HepG2 (cell line): ENCODE measurements at regions not wholly inside any gene's neighbourhood (a gene's known extent, or its start where the extent isn't known, plus 50 kb on each side); places are given as distances from the start of the nearest gene placed in this dataset.

Experiments
- ATAC-seq: fragments of 200-7000 bp; cut with Tn5 transposase; 3 replicates; pipeline ENCODE4 v1.9.1; 2020; ENCODE audit warnings: mild to moderate bottlenecking, moderate library complexity
- BruUV-seq: library from RNA; stranded (reverse); fragments of 400-500 nt; replicated peaks from 2 replicates; lab custom pipeline; 2021; lab: Mats Ljungman, UMichigan
- CTCF ChIA-PET: fragments of 300-600 bp; formaldehyde crosslinking; extraction: SDS; loops from one replicate; lab custom pipeline; 2021; ENCODE audit warnings: low total read pairs, inconsistent platforms, low intra/inter-chr PET ratio; lab: Yijun Ruan, JAX
- POLR2A ChIA-PET: fragments of 350-600 bp; sonication (Branson Sonifier 250); formaldehyde crosslinking; loops from one replicate; lab custom pipeline; 2020; ENCODE audit warnings: antibody characterized with exemption, inconsistent platforms; lab: Yijun Ruan, JAX
- DNase-seq: peaks from one replicate; pipeline ENCODE4 v3.0.0-alpha.2; 2015; ENCODE audit warnings: low spot score
- FAIRE-seq: peaks from 3 replicates; lab custom pipeline; 2011; peaks lifted over from hg19 to GRCh38; lab: Jason Lieb, UNC
- H2AFZ ChIP-seq: one replicate; pipeline ENCODE4 v1.6.1; 2011; ENCODE audit warnings: low read length, inconsistent platforms
- H3K27ac ChIP-seq: fragments of 300-600 bp; 3 replicates; pipeline ENCODE4 v1.8.0; 2011; ENCODE audit warnings: mixed run types, mild to moderate bottlenecking, mixed read lengths, low read length, inconsistent platforms; ENCODE audit not compliant: insufficient read depth; ENCODE audit errors: extremely low read length
- H3K27me3 ChIP-seq, 2 experiments: fragments of 200-600 bp in 1 of 2; 2 replicates in 1 of 2; 3 replicates in 1 of 2; pipeline versions ENCODE4 v1.6.0 to v1.8.0; 2011; ENCODE audit warnings: low read length in 2 of 2, mild to moderate bottlenecking in 2 of 2, moderate library complexity in 2 of 2, inconsistent platforms in 1 of 2; ENCODE audit not compliant: insufficient read depth in 2 of 2, control insufficient read depth in 1 of 2
- H3K36me3 ChIP-seq, 2 experiments: fragments of 200-600 bp in 1 of 2; replicated peaks in 1 of 2; 2 replicates in 1 of 2; 3 replicates in 1 of 2; pipeline versions ENCODE4 v1.5.1 to v1.8.0; 2011; ENCODE audit warnings: low read length in 2 of 2, inconsistent platforms in 1 of 2; ENCODE audit not compliant: insufficient read depth in 2 of 2, control insufficient read depth in 1 of 2
- H3K4me1 ChIP-seq: 2 replicates; pipeline ENCODE4 v1.5.1; 2012; ENCODE audit warnings: low read length, inconsistent platforms; ENCODE audit not compliant: insufficient read depth
- H3K4me2 ChIP-seq: 2 replicates; pipeline ENCODE4 v1.6.0; 2011; ENCODE audit warnings: low read depth, low read length, inconsistent platforms
- H3K4me3 ChIP-seq, 3 experiments: fragments of 200-600 bp in 1 of 3; sonication (generic), shearing (Covaris generic) in 1 of 3; replicated peaks in 1 of 3; 2 replicates each; pipeline ENCODE4 v1.5.1; 2011 to 2016; ENCODE audit warnings: low read length in 3 of 3, inconsistent platforms in 2 of 3, low read depth in 2 of 3, mild to moderate bottlenecking in 2 of 3, control low read depth in 1 of 3, mixed read lengths in 1 of 3; ENCODE audit not compliant: insufficient read depth in 1 of 3
- H3K79me2 ChIP-seq: one replicate; pipeline ENCODE4 v1.6.1; 2011; ENCODE audit warnings: low read length, inconsistent platforms; ENCODE audit not compliant: insufficient read depth
- H3K9ac ChIP-seq: 2 replicates; pipeline ENCODE4 v1.6.0; 2011; ENCODE audit warnings: mild to moderate bottlenecking, low read depth, low read length, inconsistent platforms; ENCODE audit not compliant: insufficient read depth
- H3K9me3 ChIP-seq: 2 replicates; pipeline ENCODE4 v1.5.1; 2012; ENCODE audit warnings: mild to moderate bottlenecking, low read length
- H4K20me1 ChIP-seq: 2 replicates; pipeline ENCODE4 v1.6.0; 2011; ENCODE audit warnings: inconsistent platforms, mild to moderate bottlenecking, low read length, moderate library complexity; ENCODE audit not compliant: insufficient read depth
- ARID2 ChIP-seq: sonication (generic); formaldehyde crosslinking; IDR thresholded peaks from 2 replicates; pipeline ENCODE4 v1.8.1; 2022; ENCODE audit warnings: mild to moderate bottlenecking, missing genetic modification reagents, borderline replicate concordance
- ATF7 ChIP-seq, 2 experiments: fragments of 450-650 bp in 1 of 2; sonication (generic) in 1 of 2; formaldehyde crosslinking in 1 of 2; IDR thresholded peaks; 2 replicates each; pipeline versions ENCODE4 v1.4.0 to v1.6.1; 2016 to 2020; ENCODE audit warnings: antibody characterized with exemption in 1 of 2, mild to moderate bottlenecking in 1 of 2, missing genetic modification reagents in 1 of 2
- NFE2L2 ChIP-seq: fragments of 150-350 bp; IDR thresholded peaks from 2 replicates; pipeline ENCODE4 v1.6.1; 2014; ENCODE audit warnings: low read length
- RARG ChIP-seq: sonication (generic); formaldehyde crosslinking; IDR thresholded peaks from 2 replicates; pipeline ENCODE4 v1.4.0; 2020; ENCODE audit warnings: low read depth, mild to moderate bottlenecking, missing genetic modification reagents
- ZFY ChIP-seq: sonication (generic); formaldehyde crosslinking; IDR thresholded peaks from 2 replicates; pipeline ENCODE4 v1.4.0; 2020; ENCODE audit warnings: missing genetic modification reagents
- ZNF354B ChIP-seq: sonication (generic); formaldehyde crosslinking; IDR thresholded peaks from 2 replicates; pipeline ENCODE4 v1.8.0; 2022; ENCODE audit warnings: mild to moderate bottlenecking, missing genetic modification reagents
- ZNF431 ChIP-seq: sonication (generic); formaldehyde crosslinking; IDR thresholded peaks from 2 replicates; pipeline ENCODE4 v1.9.0; 2022; ENCODE audit warnings: missing genetic modification reagents, low read depth, mild to moderate bottlenecking, borderline replicate concordance
- WGBS: methylation state at CpG from one replicate; pipeline ENCODE4 v1.1.6; 2017; ENCODE audit warnings: low lambda C conversion rate; 5-methylcytosine and 5-hydroxymethylcytosine counted together
- in situ Hi-C: cut with HindIII; loops from 2 replicates; pipeline ENCODE4 v1.10.0; 2017; ENCODE audit warnings: low pct_unique_long_range_greater_than_20kb; ENCODE audit not compliant: extremely low pct_ligation_motif_present
- intact Hi-C: fragments of 100-400 bp; cut with micrococcal nuclease; formaldehyde crosslinking; loops from one replicate; pipeline ENCODE4 v1.10.0; 2022; ENCODE audit not compliant: unreplicated experiment
- TF ChIP-seq, protein P1 (sequence below): sonication (generic); formaldehyde crosslinking; IDR thresholded peaks from 2 replicates; pipeline ENCODE4 v1.9.0; 2021; ENCODE audit warnings: missing genetic modification reagents, borderline replicate concordance
- TF ChIP-seq, protein P2 (sequence below): sonication (generic); formaldehyde crosslinking; IDR thresholded peaks from 2 replicates; pipeline ENCODE4 v1.4.0; 2020; ENCODE audit warnings: missing genetic modification reagents

DNA sequence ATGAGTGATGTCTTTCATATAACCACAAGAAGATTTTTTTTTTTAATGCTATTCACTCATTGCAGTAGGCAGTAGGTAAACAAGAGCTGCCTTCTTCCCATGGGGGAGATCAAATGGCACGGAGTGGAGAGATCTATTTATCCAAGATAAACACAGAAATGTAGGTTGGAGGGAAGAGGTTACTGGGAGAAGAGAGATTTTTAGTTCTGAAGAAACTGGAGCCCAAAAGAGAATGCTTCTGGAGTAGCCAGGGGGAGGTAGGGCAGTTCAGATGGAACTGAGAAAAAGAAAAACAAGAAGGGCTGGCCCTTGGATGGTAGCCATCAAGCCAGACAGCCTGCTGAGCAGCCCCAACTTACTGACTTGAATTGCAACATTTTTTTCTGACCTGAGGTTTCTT, 270.1 kb upstream of the TPK1 start (continued):
- TF ChIP-seq, protein P1, sequence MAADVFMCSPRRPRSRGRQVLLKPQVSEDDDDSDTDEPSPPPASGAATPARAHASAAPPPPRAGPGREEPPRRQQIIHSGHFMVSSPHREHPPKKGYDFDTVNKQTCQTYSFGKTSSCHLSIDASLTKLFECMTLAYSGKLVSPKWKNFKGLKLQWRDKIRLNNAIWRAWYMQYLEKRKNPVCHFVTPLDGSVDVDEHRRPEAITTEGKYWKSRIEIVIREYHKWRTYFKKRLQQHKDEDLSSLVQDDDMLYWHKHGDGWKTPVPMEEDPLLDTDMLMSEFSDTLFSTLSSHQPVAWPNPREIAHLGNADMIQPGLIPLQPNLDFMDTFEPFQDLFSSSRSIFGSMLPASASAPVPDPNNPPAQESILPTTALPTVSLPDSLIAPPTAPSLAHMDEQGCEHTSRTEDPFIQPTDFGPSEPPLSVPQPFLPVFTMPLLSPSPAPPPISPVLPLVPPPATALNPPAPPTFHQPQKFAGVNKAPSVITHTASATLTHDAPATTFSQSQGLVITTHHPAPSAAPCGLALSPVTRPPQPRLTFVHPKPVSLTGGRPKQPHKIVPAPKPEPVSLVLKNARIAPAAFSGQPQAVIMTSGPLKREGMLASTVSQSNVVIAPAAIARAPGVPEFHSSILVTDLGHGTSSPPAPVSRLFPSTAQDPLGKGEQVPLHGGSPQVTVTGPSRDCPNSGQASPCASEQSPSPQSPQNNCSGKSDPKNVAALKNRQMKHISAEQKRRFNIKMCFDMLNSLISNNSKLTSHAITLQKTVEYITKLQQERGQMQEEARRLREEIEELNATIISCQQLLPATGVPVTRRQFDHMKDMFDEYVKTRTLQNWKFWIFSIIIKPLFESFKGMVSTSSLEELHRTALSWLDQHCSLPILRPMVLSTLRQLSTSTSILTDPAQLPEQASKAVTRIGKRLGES = no peak
- no peak for TF ChIP-seq ZNF354B (CRISPR knock-in tag)
- TF ChIP-seq, protein P2, sequence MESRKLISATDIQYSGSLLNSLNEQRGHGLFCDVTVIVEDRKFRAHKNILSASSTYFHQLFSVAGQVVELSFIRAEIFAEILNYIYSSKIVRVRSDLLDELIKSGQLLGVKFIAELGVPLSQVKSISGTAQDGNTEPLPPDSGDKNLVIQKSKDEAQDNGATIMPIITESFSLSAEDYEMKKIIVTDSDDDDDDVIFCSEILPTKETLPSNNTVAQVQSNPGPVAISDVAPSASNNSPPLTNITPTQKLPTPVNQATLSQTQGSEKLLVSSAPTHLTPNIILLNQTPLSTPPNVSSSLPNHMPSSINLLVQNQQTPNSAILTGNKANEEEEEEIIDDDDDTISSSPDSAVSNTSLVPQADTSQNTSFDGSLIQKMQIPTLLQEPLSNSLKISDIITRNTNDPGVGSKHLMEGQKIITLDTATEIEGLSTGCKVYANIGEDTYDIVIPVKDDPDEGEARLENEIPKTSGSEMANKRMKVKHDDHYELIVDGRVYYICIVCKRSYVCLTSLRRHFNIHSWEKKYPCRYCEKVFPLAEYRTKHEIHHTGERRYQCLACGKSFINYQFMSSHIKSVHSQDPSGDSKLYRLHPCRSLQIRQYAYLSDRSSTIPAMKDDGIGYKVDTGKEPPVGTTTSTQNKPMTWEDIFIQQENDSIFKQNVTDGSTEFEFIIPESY = no peak

DNA sequence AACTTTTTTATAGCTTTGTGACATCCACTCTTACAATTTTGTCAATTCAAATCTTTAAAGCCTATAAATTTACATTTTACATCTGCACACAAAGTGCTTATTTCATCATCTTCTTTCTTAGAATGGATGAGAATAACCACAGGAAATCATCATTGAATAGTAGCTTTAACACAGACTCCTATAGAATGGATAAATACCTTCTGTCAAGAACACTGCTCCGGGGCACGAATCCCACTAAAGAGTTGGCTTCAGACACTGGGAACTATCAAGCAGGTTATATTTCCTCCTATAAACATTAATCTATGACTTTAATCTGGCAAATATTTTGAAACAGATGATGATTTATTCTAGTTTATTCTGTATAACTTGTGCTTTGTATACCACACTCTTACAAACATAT, 269.7 kb upstream of the TPK1 start:
- Histone ChIP-seq H3K4me2 (no peak overlapping the region), H3K36me3 (no peaks in the 10 kb centered on the region), H3K9ac (no peak overlapping the region), H3K27me3 (no peaks in the 10 kb centered on the region), H2AFZ (no peak overlapping the region), H3K4me3 (no peak overlapping the region), H3K79me2 (no peaks in the 10 kb centered on the region), H3K4me1 (no peaks in the 10 kb centered on the region), H4K20me1 (no peaks in the 10 kb centered on the region), H3K27ac (no peak overlapping the region), H3K9me3 (peaks cover 78% of the 10 kb centered on the region)
- BruUV-seq = no TSS peak
- ChIA-PET POLR2A (no interaction called here), CTCF (no interaction called here)
- 15% methylated on average over 2 of the region's 2 CpGs for WGBS
- TF ChIP-seq RARG (CRISPR knock-in tag) = no peak
- no peak for TF ChIP-seq ATF7 (IDR thresholded peaks at IDR 0.05)
- TF ChIP-seq ATF7 (CRISPR knock-in tag; IDR thresholded peaks at IDR 0.05) = no peak
- no peak for TF ChIP-seq ARID2 (CRISPR knock-in tag)
- TF ChIP-seq NFE2L2 = no peak
- TF ChIP-seq ZFY = no peak
- TF ChIP-seq ZNF431 (CRISPR knock-in tag) = no peak
- DNase-seq (no peak), FAIRE-seq (no peak), ATAC-seq (no peak)
- in situ Hi-C loops = no loop called here
- intact Hi-C loops = no loop called here
